ENCODE measurements at regions not wholly inside any gene's neighbourhood (a gene's known extent, or its start where the extent isn't known, plus 50 kb on each side); places are given as distances from the start of the nearest gene placed in this dataset.

GRCh38 chr16:55081622-55082590, 151.2 kb downstream of the IRX5 start:
- intact Hi-C loops (cut with DNase I): no loop called here
- DNase-seq: no peak
- peaks cover 0 to 7% (median 0%) of the 10 kb centered on the region in 9 donors for H3K4me1 ChIP-seq
- no peak for ATAC-seq
- H3K4me3 ChIP-seq: peak overlapping the region in 2 of 10 donors; percentile 5 to 14
- H3K9me3 ChIP-seq: no peaks in the 10 kb centered on the region
- no peak overlapping the region for H3K27ac ChIP-seq
- 56 to 65% methylated on average over 16 of the region's 16 CpGs for WGBS, 2 donors
- H3K27me3 ChIP-seq: no peaks in the 10 kb centered on the region
- no peaks in the 10 kb centered on the region for H3K36me3 ChIP-seq
- TF ChIP-seq CTCF (IDR thresholded peaks at IDR 0.05): no peak

- Histone ChIP-seq H3K9me3 (no peaks in the 10 kb centered on the region), H3K4me1 (peaks cover 0 to 7% (median 0%) of the 10 kb centered on the region in 9 donors), H3K27ac (no peak overlapping the region), H3K36me3 (no peaks in the 10 kb centered on the region), H3K27me3 (no peaks in the 10 kb centered on the region), H3K4me3 (peak overlapping the region in 2 of 10 donors; percentile 5 to 14)
- intact Hi-C loops (cut with DNase I): no loop called here
- ATAC-seq (peak in 2 of 8 donors; percentile 30 to 34), DNase-seq (no peak)
- 26 to 32% methylated on average over 5 of the region's 5 CpGs for WGBS, 2 donors
- TF ChIP-seq CTCF (IDR thresholded peaks at IDR 0.05): no peak
Observed at GRCh38 chr16:55082591-55082976, 151.9 kb downstream of the IRX5 start.

- WGBS, 2 donors: 79 to 82% methylated on average over 5 of the region's 5 CpGs
- no peak for ATAC-seq
- no peak for TF ChIP-seq CTCF (IDR thresholded peaks at IDR 0.05)
- H3K36me3 ChIP-seq: no peaks in the 10 kb centered on the region
- no peak overlapping the region for H3K4me3 ChIP-seq
- intact Hi-C loops (cut with DNase I): no loop called here
- no peak overlapping the region for H3K27ac ChIP-seq
- peaks cover 0 to 2% (median 0%) of the 10 kb centered on the region in 11 donors for H3K9me3 ChIP-seq
- no peaks in the 10 kb centered on the region for H3K27me3 ChIP-seq
- no peak for DNase-seq
- peaks cover 0 to 7% (median 0%) of the 10 kb centered on the region in 9 donors for H3K4me1 ChIP-seq
Observed at GRCh38 chr16:55083052-55083451, 152.4 kb downstream of the IRX5 start.

- Histone ChIP-seq H3K36me3 (no peaks in the 10 kb centered on the region), H3K4me3 (no peak overlapping the region), H3K4me1 (no peaks in the 10 kb centered on the region), H3K27me3 (peaks cover 0 to 8% (median 0%) of the 10 kb centered on the region in 7 donors), H3K9me3 (peaks cover 0 to 7% (median 0%) of the 10 kb centered on the region in 11 donors), H3K27ac (no peak overlapping the region)
- WGBS, 2 donors: 90 to 95% methylated on average over 2 of the region's 2 CpGs
- DNase-seq (no peak), ATAC-seq (no peak)
- no peak for TF ChIP-seq CTCF (IDR thresholded peaks at IDR 0.05)
- intact Hi-C loops (cut with DNase I): no loop called here
Observed at GRCh38 chr16:55088098-55088497, 157.4 kb downstream of the IRX5 start.

Data from heart right ventricle (tissue), 16 donors.